ENCODE measurements at regions not wholly inside any gene's neighbourhood (a gene's known extent, or its start where the extent isn't known, plus 50 kb on each side); places are given as distances from the start of the nearest gene placed in this dataset.

DNA sequence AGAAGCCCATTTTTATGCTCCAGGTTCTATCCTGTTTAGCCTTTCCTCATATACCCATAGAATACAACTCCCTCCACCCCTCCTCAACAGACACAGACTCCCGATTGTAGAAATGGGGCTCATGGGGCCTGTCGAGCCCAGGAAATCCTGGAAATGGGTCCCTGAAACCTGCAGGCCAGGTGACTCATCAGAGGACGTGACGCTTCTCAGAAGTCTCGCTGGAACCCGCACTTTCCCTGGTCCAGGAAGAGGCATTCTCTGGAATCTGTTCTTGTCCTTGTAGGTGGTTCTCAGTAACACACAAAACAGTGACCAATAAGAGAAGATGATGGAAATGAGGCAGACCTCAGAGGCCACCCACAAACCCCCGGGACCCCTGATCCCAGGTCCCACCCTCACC is 244.8 kb upstream of the PPP2R2D start:
- no peak for DNase-seq
- TF ChIP-seq, protein P1, sequence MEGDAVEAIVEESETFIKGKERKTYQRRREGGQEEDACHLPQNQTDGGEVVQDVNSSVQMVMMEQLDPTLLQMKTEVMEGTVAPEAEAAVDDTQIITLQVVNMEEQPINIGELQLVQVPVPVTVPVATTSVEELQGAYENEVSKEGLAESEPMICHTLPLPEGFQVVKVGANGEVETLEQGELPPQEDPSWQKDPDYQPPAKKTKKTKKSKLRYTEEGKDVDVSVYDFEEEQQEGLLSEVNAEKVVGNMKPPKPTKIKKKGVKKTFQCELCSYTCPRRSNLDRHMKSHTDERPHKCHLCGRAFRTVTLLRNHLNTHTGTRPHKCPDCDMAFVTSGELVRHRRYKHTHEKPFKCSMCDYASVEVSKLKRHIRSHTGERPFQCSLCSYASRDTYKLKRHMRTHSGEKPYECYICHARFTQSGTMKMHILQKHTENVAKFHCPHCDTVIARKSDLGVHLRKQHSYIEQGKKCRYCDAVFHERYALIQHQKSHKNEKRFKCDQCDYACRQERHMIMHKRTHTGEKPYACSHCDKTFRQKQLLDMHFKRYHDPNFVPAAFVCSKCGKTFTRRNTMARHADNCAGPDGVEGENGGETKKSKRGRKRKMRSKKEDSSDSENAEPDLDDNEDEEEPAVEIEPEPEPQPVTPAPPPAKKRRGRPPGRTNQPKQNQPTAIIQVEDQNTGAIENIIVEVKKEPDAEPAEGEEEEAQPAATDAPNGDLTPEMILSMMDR (IDR thresholded peaks at IDR 0.05) = no peak
- H3K36me3 ChIP-seq (replicated peaks in 1 of 2; ENCODE audit: control insufficient read depth in 1 of 2, insufficient read depth in 2 of 2, low read length in 2 of 2) = no peaks in the 10 kb centered on the region
- no peak overlapping the region for H3K27ac ChIP-seq (ENCODE audit: low read depth in 1 of 2, low read length in 2 of 2)
- H3K4me3 Mint-ChIP-seq = no peak overlapping the region
- H3K4me3 ChIP-seq (replicated peaks in 1 of 3; ENCODE audit: low read depth in 2 of 3, low read length in 3 of 3) = no peak overlapping the region
- no peaks in the 10 kb centered on the region for H4K20me1 ChIP-seq (ENCODE audit: insufficient read depth, low read length)
- H3K27ac Mint-ChIP-seq = no peak overlapping the region
- no peak overlapping the region for H3K4me2 ChIP-seq (replicated peaks; ENCODE audit: extremely low read depth, low read length, poor library complexity, severe bottlenecking)
- peaks cover 18 to 20% (median 20%) of the 10 kb centered on the region in 3 donors for H3K27me3 Mint-ChIP-seq (ENCODE audit: low read depth in 3 of 3)
- intact Hi-C loops (cut with micrococcal nuclease) = no loop called here
- H3K4me1 Mint-ChIP-seq = no peaks in the 10 kb centered on the region
- WGBS (ENCODE audit: insufficient coverage) = 68% methylated on average over 2 of the region's 7 CpGs
- H3K9ac ChIP-seq (ENCODE audit: insufficient read depth, low read length, poor library complexity, severe bottlenecking) = no peak overlapping the region
- H2AFZ ChIP-seq (ENCODE audit: insufficient read depth, low read depth, low read length, poor library complexity, severe bottlenecking) = no peak overlapping the region
- H3K79me2 ChIP-seq (ENCODE audit: insufficient read depth, low read length) = no peaks in the 10 kb centered on the region
- H3K9me3 Mint-ChIP-seq = peaks cover 0 to 4% (median 2%) of the 10 kb centered on the region in 7 donors
- H3K9me3 ChIP-seq (replicated peaks in 1 of 2; ENCODE audit: control insufficient read depth in 1 of 2, insufficient read depth in 1 of 2, low read length in 2 of 2) = no peaks in the 10 kb centered on the region
- H3K27me3 ChIP-seq (ENCODE audit: control insufficient read depth in 2 of 2, insufficient read depth in 2 of 2, low read length in 2 of 2) = peaks cover 0 to 19% of the 10 kb centered on the region in 2 donors
- no peaks in the 10 kb centered on the region for H3K36me3 Mint-ChIP-seq
- H3K4me1 ChIP-seq (ENCODE audit: control insufficient read depth in 1 of 2, insufficient read depth in 2 of 2, low read length in 2 of 2) = no peaks in the 10 kb centered on the region

- intact Hi-C loops (cut with micrococcal nuclease) = no loop called here
- Mint-ChIP-seq H3K9me3 (peaks cover 0 to 4% (median 2%) of the 10 kb centered on the region in 7 donors), H3K27ac (no peak overlapping the region), H3K36me3 (no peaks in the 10 kb centered on the region), H3K4me1 (no peaks in the 10 kb centered on the region), H3K27me3 (ENCODE audit: low read depth in 3 of 3) (peaks cover 14 to 20% (median 17%) of the 10 kb centered on the region in 3 donors), H3K4me3 (no peak overlapping the region)
- H3K27me3 ChIP-seq (ENCODE audit: control insufficient read depth in 2 of 2, insufficient read depth in 2 of 2, low read length in 2 of 2) = peaks cover 0 to 16% of the 10 kb centered on the region in 2 donors
- no peak overlapping the region for H3K9ac ChIP-seq (ENCODE audit: insufficient read depth, low read length, poor library complexity, severe bottlenecking)
- WGBS (ENCODE audit: insufficient coverage) = 90% methylated on average over 9 of the region's 9 CpGs
- H3K4me3 ChIP-seq (replicated peaks in 1 of 3; ENCODE audit: low read depth in 2 of 3, low read length in 3 of 3) = no peak overlapping the region
- H3K79me2 ChIP-seq (ENCODE audit: insufficient read depth, low read length) = no peaks in the 10 kb centered on the region
- H2AFZ ChIP-seq (ENCODE audit: insufficient read depth, low read depth, low read length, poor library complexity, severe bottlenecking) = no peak overlapping the region
- H3K36me3 ChIP-seq (replicated peaks in 1 of 2; ENCODE audit: control insufficient read depth in 1 of 2, insufficient read depth in 2 of 2, low read length in 2 of 2) = no peaks in the 10 kb centered on the region
- no peaks in the 10 kb centered on the region for H4K20me1 ChIP-seq (ENCODE audit: insufficient read depth, low read length)
- H3K4me2 ChIP-seq (replicated peaks; ENCODE audit: extremely low read depth, low read length, poor library complexity, severe bottlenecking) = no peak overlapping the region
- TF ChIP-seq, protein P1 (IDR thresholded peaks at IDR 0.05) = no peak
- no peak overlapping the region for H3K27ac ChIP-seq (ENCODE audit: low read depth in 1 of 2, low read length in 2 of 2)
- DNase-seq = no peak
- H3K4me1 ChIP-seq (ENCODE audit: control insufficient read depth in 1 of 2, insufficient read depth in 2 of 2, low read length in 2 of 2) = no peaks in the 10 kb centered on the region
- H3K9me3 ChIP-seq (replicated peaks in 1 of 2; ENCODE audit: control insufficient read depth in 1 of 2, insufficient read depth in 1 of 2, low read length in 2 of 2) = no peaks in the 10 kb centered on the region
Observed at GRCh38 chr10:131656431-131656841, 244.4 kb upstream of the PPP2R2D start.

Data from CD14-positive monocyte (primary cell).